SK-N-SH (cell line): ENCODE measurements at regions not wholly inside any gene's neighbourhood (a gene's known extent, or its start where the extent isn't known, plus 50 kb on each side); places are given as distances from the start of the nearest gene placed in this dataset.

ENCODE experiments used
- CTCF ChIA-PET: fragments of 300-600, 350-600 bp; formaldehyde crosslinking; extraction: SDS; loops from one replicate; lab custom pipeline; 2021; lab: Yijun Ruan, JAX
- POLR2A ChIA-PET: fragments of 350-600 bp; sonication (Branson Sonifier 250); formaldehyde crosslinking; extraction: SDS; loops from one replicate; lab custom pipeline; 2020; ENCODE audit warnings: antibody characterized with exemption, inconsistent platforms; lab: Yijun Ruan, JAX
- DNase-seq: peaks from one replicate; pipeline ENCODE4 v3.0.0; 2012
- H2AFZ ChIP-seq: fragments of 200-600 bp; sonication (generic); 2 replicates; pipeline ENCODE4 v1.8.1; 2016; ENCODE audit warnings: antibody characterized with exemption, mild to moderate bottlenecking, low read depth
- H3F3A ChIP-seq: fragments of 200-600 bp; sonication (generic); replicated peaks from 2 replicates; pipeline ENCODE3; 2016; ENCODE audit warnings: antibody characterized with exemption, mild to moderate bottlenecking; ENCODE audit not compliant: insufficient read depth
- H3K27ac ChIP-seq, 2 experiments: fragments of 200-500 bp in 1 of 2; fragments of 200-600 bp in 1 of 2; sonication (Bioruptor generic) in 1 of 2; sonication (generic), shearing (Covaris generic) in 1 of 2; 2 replicates each; pipeline versions ENCODE4 v1.5.1 to v1.6.1; 2014 to 2016; ENCODE audit warnings: low read depth in 2 of 2, inconsistent platforms in 1 of 2, low read length in 1 of 2, mild to moderate bottlenecking in 1 of 2, mixed read lengths in 1 of 2
- H3K27me3 ChIP-seq: fragments of 200-600 bp; sonication (generic), shearing (Covaris generic); 2 replicates; pipeline ENCODE4 v1.6.1; 2016; ENCODE audit warnings: mixed run types; ENCODE audit not compliant: insufficient read depth
- H3K36me3 ChIP-seq, 2 experiments: fragments of 200-500 bp in 1 of 2; fragments of 200-600 bp in 1 of 2; sonication (Bioruptor generic) in 1 of 2; sonication (generic) in 1 of 2; replicated peaks in 1 of 2; 2 replicates each; pipeline versions ENCODE3 to v1.5.1; 2014 to 2016; ENCODE audit warnings: low read length in 1 of 2, mild to moderate bottlenecking in 1 of 2; ENCODE audit not compliant: insufficient read depth in 2 of 2, control insufficient read depth in 1 of 2
- H3K4me1 ChIP-seq, 2 experiments: fragments of 200-500 bp in 1 of 2; fragments of 200-600 bp in 1 of 2; sonication (Bioruptor generic) in 1 of 2; sonication (generic), shearing (Covaris generic) in 1 of 2; 2 replicates each; pipeline versions ENCODE4 v1.5.1 to v1.6.1; 2014 to 2016; ENCODE audit warnings: low read depth in 1 of 2, low read length in 1 of 2, mixed run types in 1 of 2; ENCODE audit not compliant: insufficient read depth in 2 of 2, control insufficient read depth in 1 of 2
- H3K4me2 ChIP-seq: fragments of 200-600 bp; sonication (generic), shearing (Covaris generic); 2 replicates; pipeline ENCODE4 v1.6.1; 2017; ENCODE audit warnings: mixed run types
- H3K4me3 ChIP-seq, 2 experiments: fragments of 200-500 bp in 1 of 2; fragments of 200-600 bp in 1 of 2; sonication (Bioruptor generic) in 1 of 2; sonication (generic), shearing (Covaris generic) in 1 of 2; 2 replicates each; pipeline versions ENCODE4 v1.5.1 to v1.8.1; 2014 to 2016; ENCODE audit warnings: low read depth in 2 of 2, inconsistent platforms in 1 of 2, low read length in 1 of 2, mild to moderate bottlenecking in 1 of 2, mixed read lengths in 1 of 2, moderate library complexity in 1 of 2
- H3K79me2 ChIP-seq: fragments of 200-600 bp; sonication (generic); 2 replicates; pipeline ENCODE4 v1.8.1; 2017; ENCODE audit warnings: mild to moderate bottlenecking; ENCODE audit not compliant: insufficient read depth
- H3K9ac ChIP-seq: fragments of 200-600 bp; sonication (generic); 2 replicates; pipeline ENCODE4 v1.6.1; 2017; ENCODE audit warnings: mixed run types
- H3K9me2 ChIP-seq: fragments of 200-600 bp; sonication (generic); 2 replicates; pipeline ENCODE4 v1.6.1; 2017; ENCODE audit warnings: mixed run types
- H3K9me3 ChIP-seq: fragments of 200-600 bp; sonication (generic); 2 replicates; pipeline ENCODE4 v1.6.1; 2017; ENCODE audit warnings: mixed run types, mild to moderate bottlenecking, moderate library complexity
- H4K20me1 ChIP-seq: fragments of 200-600 bp; sonication (generic); 2 replicates; pipeline ENCODE4 v1.6.1; 2017; ENCODE audit warnings: mild to moderate bottlenecking, mixed run types; ENCODE audit not compliant: insufficient read depth
- ELF1 ChIP-seq: IDR thresholded peaks from 2 replicates; pipeline ENCODE4 v1.4.0; 2012
- EP300 ChIP-seq, 2 experiments: IDR thresholded peaks; 2 replicates each; pipeline versions ENCODE4 v1.4.0 to v1.6.1; 2012; ENCODE audit warnings: borderline replicate concordance in 1 of 2, low read depth in 1 of 2, low read length in 1 of 2
- EZH2phosphoT487 ChIP-seq: fragments of 200-600 bp; sonication (generic); IDR thresholded peaks from 2 replicates; pipeline ENCODE4 v1.6.1; 2017; ENCODE audit warnings: low read depth, mixed run types, mild to moderate bottlenecking, antibody characterized with exemption, moderate library complexity, borderline replicate concordance
- FOXJ3 ChIP-seq: sonication (generic); formaldehyde crosslinking; IDR thresholded peaks from 2 replicates; pipeline ENCODE4 v1.5.1; 2020; ENCODE audit warnings: mild to moderate bottlenecking, missing genetic modification reagents
- GABPA ChIP-seq: IDR thresholded peaks from 2 replicates; pipeline ENCODE4 v1.4.0; 2012; ENCODE audit warnings: low read depth, mild to moderate bottlenecking
- GATA2 ChIP-seq: sonication (generic); formaldehyde crosslinking; IDR thresholded peaks from 2 replicates; pipeline ENCODE4 v1.5.0; 2020; ENCODE audit warnings: mild to moderate bottlenecking, missing genetic modification reagents
- IRF3 ChIP-seq: fragments of 150-350 bp; IDR thresholded peaks from 2 replicates; pipeline ENCODE4 v1.6.1; 2016; ENCODE audit warnings: mild to moderate bottlenecking, low read depth, low read length
- MEF2A ChIP-seq: IDR thresholded peaks from 2 replicates; pipeline ENCODE4 v1.4.0; 2012; ENCODE audit warnings: low read depth, borderline replicate concordance
- PBX3 ChIP-seq: IDR thresholded peaks from 2 replicates; pipeline ENCODE4; 2012
- RAD21 ChIP-seq: IDR thresholded peaks from 2 replicates; pipeline ENCODE4 v1.6.1; 2012; ENCODE audit warnings: mild to moderate bottlenecking, low read length
- RFX5 ChIP-seq: IDR thresholded peaks from 2 replicates; pipeline ENCODE4 v1.6.1; 2012; ENCODE audit warnings: mild to moderate bottlenecking, improper control_type of control experiment, low read length
- RXRA ChIP-seq: IDR thresholded peaks from 2 replicates; pipeline ENCODE4 v1.4.0; 2012; ENCODE audit warnings: low read depth, mild to moderate bottlenecking, borderline replicate concordance
- SIN3A ChIP-seq: IDR thresholded peaks from 2 replicates; pipeline ENCODE4 v1.6.1; 2012; ENCODE audit warnings: low read depth, mild to moderate bottlenecking, low read length, moderate library complexity, borderline replicate concordance
- SMC3 ChIP-seq: IDR thresholded peaks from 2 replicates; pipeline ENCODE4 v1.6.1; 2012; ENCODE audit warnings: low read depth, low read length, improper control_type of control experiment
- TAF1 ChIP-seq: IDR thresholded peaks from 2 replicates; pipeline ENCODE4 v1.6.1; 2012; ENCODE audit warnings: low read depth, mild to moderate bottlenecking, low read length, moderate library complexity, borderline replicate concordance
- ZBTB33 ChIP-seq: IDR thresholded peaks from 2 replicates; pipeline ENCODE4 v1.4.0; 2012; ENCODE audit warnings: low read depth, borderline replicate concordance
- WGBS: methylation state at CpG from one replicate; pipeline ENCODE4 v1.1.6; 2017; ENCODE audit warnings: low lambda C conversion rate; 5-methylcytosine and 5-hydroxymethylcytosine counted together
- TF ChIP-seq, protein P1 (sequence below): fragments of 150-350 bp; IDR thresholded peaks from 2 replicates; pipeline ENCODE4 v1.6.1; 2017; ENCODE audit warnings: antibody characterized with exemption, low read length, low read depth, borderline replicate concordance

GRCh38 chr2:67642961-67643360, 245.8 kb downstream of the ETAA1 start (continued):
- no peak for TF ChIP-seq SIN3A

GRCh38 chr2:67645280-67646138, 248.4 kb downstream of the ETAA1 start:
- 53% methylated on average over 3 of the region's 3 CpGs for WGBS
- Histone ChIP-seq H3K4me2 (no peak overlapping the region), H2AFZ (no peak overlapping the region), H3K36me3 (no peaks in the 10 kb centered on the region), H3K79me2 (no peaks in the 10 kb centered on the region), H3K9me2 (no peaks in the 10 kb centered on the region), H3K4me3 (no peak overlapping the region), H3F3A (peaks cover 5% of the 10 kb centered on the region), H3K9ac (no peak overlapping the region), H3K9me3 (no peaks in the 10 kb centered on the region), H4K20me1 (no peaks in the 10 kb centered on the region), H3K27me3 (no peaks in the 10 kb centered on the region), H3K4me1 (peaks cover 10 to 30% of the 10 kb centered on the region in 2 experiments; a peak in 3 of 4 replicates), H3K27ac (no peak overlapping the region; a peak in 1 of 4 replicates)
- no peak for DNase-seq
- no peak for TF ChIP-seq RXRA
- TF ChIP-seq RFX5: no peak
- TF ChIP-seq PBX3: no peak
- ChIA-PET CTCF (interaction anchor here (0.9 to 1.3 kb wide), 2 partner anchors 195 to 1216 kb away, joined by 3 to 4 read pairs; no protein-coding TSS in a partner anchor), POLR2A (no interaction called here)

GRCh38 chr2:67646714-67647333, 249.7 kb downstream of the ETAA1 start:
- Histone ChIP-seq H3K36me3 (no peaks in the 10 kb centered on the region), H2AFZ (no peak overlapping the region), H3K4me1 (peaks cover 22 to 36% of the 10 kb centered on the region in 2 experiments; a peak in 3 of 4 replicates), H3K9me2 (no peaks in the 10 kb centered on the region), H4K20me1 (no peaks in the 10 kb centered on the region), H3K27ac (no peak overlapping the region; a peak in 1 of 4 replicates), H3K4me3 (no peak overlapping the region; a peak in 1 of 4 replicates), H3K4me2 (no peak overlapping the region), H3K79me2 (no peaks in the 10 kb centered on the region), H3F3A (peaks cover 7% of the 10 kb centered on the region), H3K27me3 (no peaks in the 10 kb centered on the region), H3K9ac (no peak overlapping the region), H3K9me3 (no peaks in the 10 kb centered on the region)
- CTCF ChIA-PET: interaction anchor here (0.9 to 1.3 kb wide), 3 partner anchors 194 to 1218 kb away, joined by 3 to 4 read pairs (median 3); no protein-coding TSS in a partner anchor
- no peak for DNase-seq
- 90% methylated on average over 6 of the region's 6 CpGs for WGBS
- POLR2A ChIA-PET: no interaction called here
- TF ChIP-seq RXRA (no peak), SMC3 (no peak), GABPA (no peak), ELF1 (no peak), ZBTB33 (no peak), EZH2phosphoT487 (no peak), IRF3 (no peak), GATA2 (CRISPR knock-in tag) (no peak), FOXJ3 (CRISPR knock-in tag) (no peak), TAF1 (no peak), EP300 (IDR thresholded peaks at IDR 0.05; ENCODE audit: borderline replicate concordance in 1 of 2, low read depth in 1 of 2, low read length in 1 of 2) (no peak), MEF2A (no peak), RAD21 (no peak)
- TF ChIP-seq, protein P1, sequence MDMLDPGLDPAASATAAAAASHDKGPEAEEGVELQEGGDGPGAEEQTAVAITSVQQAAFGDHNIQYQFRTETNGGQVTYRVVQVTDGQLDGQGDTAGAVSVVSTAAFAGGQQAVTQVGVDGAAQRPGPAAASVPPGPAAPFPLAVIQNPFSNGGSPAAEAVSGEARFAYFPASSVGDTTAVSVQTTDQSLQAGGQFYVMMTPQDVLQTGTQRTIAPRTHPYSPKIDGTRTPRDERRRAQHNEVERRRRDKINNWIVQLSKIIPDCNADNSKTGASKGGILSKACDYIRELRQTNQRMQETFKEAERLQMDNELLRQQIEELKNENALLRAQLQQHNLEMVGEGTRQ: no peak
